HCT116 (cell line): ENCODE measurements at regions not wholly inside any gene's neighbourhood (a gene's known extent, or its start where the extent isn't known, plus 50 kb on each side); places are given as distances from the start of the nearest gene placed in this dataset.

Experiments used
- ATAC-seq: fragments of 200-7000 bp; cut with Tn5 transposase; 2 replicates; pipeline ENCODE4 v1.9.1; 2020; ENCODE audit warnings: mild to moderate bottlenecking, moderate library complexity
- BruUV-seq: library from RNA; stranded (reverse); fragments of 400-500 nt; replicated peaks from 2 replicates; lab custom pipeline; 2021; lab: Mats Ljungman, UMichigan
- CTCF ChIA-PET: fragments of 300-600 bp; sonication (Branson Sonifier 250); formaldehyde crosslinking; loops from one replicate; lab custom pipeline; 2021; ENCODE audit warnings: antibody characterized with exemption; lab: Charles Lee
- POLR2A ChIA-PET: fragments of 300-600, 350-600 bp; sonication (Branson Sonifier 250); formaldehyde crosslinking; loops from one replicate; lab custom pipeline; 2021; ENCODE audit warnings: antibody characterized with exemption; lab: Charles Lee
- RAD21 ChIA-PET, 2 experiments: fragments of 300-600 bp; sonication (Branson Sonifier 250); formaldehyde crosslinking; loops; one replicate each; lab custom pipeline; 2023; ENCODE audit warnings: low total read pairs in 2 of 2; ENCODE audit not compliant: uncharacterized antibody in 2 of 2, unreplicated experiment in 2 of 2, low non-redundant PET in 1 of 2; lab: Charles Lee
- DNase-seq: peaks from one replicate; pipeline ENCODE4 v3.0.0-alpha.2; 2010; ENCODE audit warnings: low read depth, low spot score
- H2AFZ ChIP-seq: fragments of 200-600 bp; shearing (Covaris generic), sonication (generic); 2 replicates; pipeline ENCODE4 v1.6.1; 2017; ENCODE audit warnings: low read depth, mixed run types, mixed read lengths, antibody characterized with exemption, low read length; ENCODE audit not compliant: poor library complexity, severe bottlenecking
- H3K27ac ChIP-seq: 2 replicates; pipeline ENCODE4 v1.5.1; 2012; ENCODE audit warnings: low read depth, low read length
- H3K27me3 ChIP-seq: fragments of 200-600 bp; sonication (generic); 2 replicates; pipeline ENCODE4 v1.6.1; 2016; ENCODE audit warnings: mixed run types, low read length, mixed read lengths; ENCODE audit not compliant: insufficient read depth
- H3K36me3 ChIP-seq, 2 experiments: fragments of 200-500 bp in 1 of 2; fragments of 200-600 bp in 1 of 2; sonication (Bioruptor generic) in 1 of 2; sonication (generic) in 1 of 2; 2 replicates each; pipeline versions ENCODE4 v1.5.1 to v1.6.1; 2014 to 2016; ENCODE audit warnings: low read length in 2 of 2, inconsistent platforms in 1 of 2, mixed read lengths in 1 of 2, mixed run types in 1 of 2; ENCODE audit not compliant: insufficient read depth in 2 of 2, control insufficient read depth in 1 of 2
- H3K4me1 ChIP-seq, 2 experiments: fragments of 200-600 bp in 1 of 2; sonication (generic) in 1 of 2; 2 replicates each; pipeline versions ENCODE4 v1.5.1 to v1.6.1; 2012 to 2017; ENCODE audit warnings: low read length in 2 of 2, inconsistent platforms in 1 of 2, mild to moderate bottlenecking in 1 of 2, mixed read lengths in 1 of 2, mixed run types in 1 of 2, moderate library complexity in 1 of 2; ENCODE audit not compliant: insufficient read depth in 2 of 2, control insufficient read depth in 1 of 2
- H3K4me2 ChIP-seq: fragments of 200-600 bp; sonication (generic); 2 replicates; pipeline ENCODE4 v1.6.1; 2017; ENCODE audit warnings: mixed run types, low read length, mixed read lengths
- H3K4me3 ChIP-seq, 2 experiments: fragments of 200-600 bp in 1 of 2; sonication (generic) in 1 of 2; replicated peaks in 1 of 2; 2 replicates each; pipeline ENCODE4 v1.5.1; 2011 to 2016; ENCODE audit warnings: low read length in 2 of 2, control low read depth in 1 of 2, low read depth in 1 of 2, mild to moderate bottlenecking in 1 of 2, mixed read lengths in 1 of 2, mixed run types in 1 of 2
- H3K79me2 ChIP-seq: fragments of 200-600 bp; sonication (generic); 2 replicates; pipeline ENCODE4 v1.6.1; 2017; ENCODE audit warnings: mild to moderate bottlenecking, mixed run types, low read length, moderate library complexity, mixed read lengths; ENCODE audit not compliant: insufficient read depth
- H3K9ac ChIP-seq: fragments of 200-600 bp; sonication (generic); 2 replicates; pipeline ENCODE4 v1.6.1; 2016; ENCODE audit warnings: low read length, mixed read lengths
- H3K9me2 ChIP-seq: fragments of 200-600 bp; sonication (generic), shearing (Covaris generic); 2 replicates; pipeline ENCODE4 v1.6.1; 2017; ENCODE audit warnings: mixed run types, mild to moderate bottlenecking, moderate library complexity; ENCODE audit not compliant: insufficient read depth
- H3K9me3 ChIP-seq, 2 experiments: fragments of 200-500 bp in 1 of 2; fragments of 200-600 bp in 1 of 2; sonication (Bioruptor generic) in 1 of 2; sonication (generic) in 1 of 2; 2 replicates each; pipeline ENCODE4 v1.6.1; 2014 to 2017; ENCODE audit warnings: low read length in 2 of 2, mixed read lengths in 2 of 2, inconsistent platforms in 1 of 2, low read depth in 1 of 2, mild to moderate bottlenecking in 1 of 2, mixed run types in 1 of 2, moderate library complexity in 1 of 2; ENCODE audit not compliant: control insufficient read depth in 1 of 2, insufficient read depth in 1 of 2
- H4K20me1 ChIP-seq: fragments of 200-600 bp; sonication (generic), shearing (Covaris generic); 2 replicates; pipeline ENCODE4 v1.6.1; 2017; ENCODE audit warnings: mixed run types, mild to moderate bottlenecking, moderate library complexity; ENCODE audit not compliant: insufficient read depth
- CBX3 ChIP-seq: IDR thresholded peaks from 2 replicates; pipeline ENCODE4 v1.6.1; 2012; ENCODE audit warnings: low read depth
- EZH2 ChIP-seq: fragments of 200-600 bp; sonication (generic); IDR thresholded peaks from 2 replicates; pipeline ENCODE4 v1.6.1; 2017; ENCODE audit warnings: antibody characterized with exemption, mixed run types
- EZH2phosphoT487 ChIP-seq: fragments of 200-600 bp; IDR thresholded peaks from 2 replicates; pipeline ENCODE4 v1.6.1; 2018; ENCODE audit warnings: antibody characterized with exemption, borderline replicate concordance
- RAD21 ChIP-seq: IDR thresholded peaks from 2 replicates; pipeline ENCODE4 v1.6.1; 2012; ENCODE audit warnings: low read depth, mild to moderate bottlenecking
- ZNF274 ChIP-seq: fragments of 200-500 bp; sonication (Bioruptor generic); IDR thresholded peaks from 2 replicates; pipeline ENCODE4 v1.6.1; 2014; ENCODE audit warnings: mild to moderate bottlenecking, low read depth, low read length, inconsistent platforms
- intact Hi-C: fragments of 100-400 bp; cut with micrococcal nuclease; formaldehyde crosslinking; loops from 2 replicates; pipeline ENCODE4 v1.10.0; 2022
- TF ChIP-seq, protein P1 (sequence below), 3 experiments: fragments of 200-600 bp in 1 of 3; sonication (generic) in 1 of 3; IDR thresholded peaks in 2 of 3; conservative IDR thresholded peaks in 1 of 3; 2 replicates each; pipeline ENCODE4 v1.5.1; 2012 to 2017; ENCODE audit warnings: low read depth in 2 of 3, low read length in 2 of 3, antibody characterized with exemption in 1 of 3, borderline replicate concordance in 1 of 3, control low read depth in 1 of 3, mild to moderate bottlenecking in 1 of 3, mixed read lengths in 1 of 3, mixed run types in 1 of 3, moderate library complexity in 1 of 3; ENCODE audit not compliant: insufficient read depth in 1 of 3
- TF ChIP-seq, protein P2 (sequence below): IDR thresholded peaks from 2 replicates; pipeline ENCODE4 v1.6.1; 2012; ENCODE audit warnings: low read depth

DNA sequence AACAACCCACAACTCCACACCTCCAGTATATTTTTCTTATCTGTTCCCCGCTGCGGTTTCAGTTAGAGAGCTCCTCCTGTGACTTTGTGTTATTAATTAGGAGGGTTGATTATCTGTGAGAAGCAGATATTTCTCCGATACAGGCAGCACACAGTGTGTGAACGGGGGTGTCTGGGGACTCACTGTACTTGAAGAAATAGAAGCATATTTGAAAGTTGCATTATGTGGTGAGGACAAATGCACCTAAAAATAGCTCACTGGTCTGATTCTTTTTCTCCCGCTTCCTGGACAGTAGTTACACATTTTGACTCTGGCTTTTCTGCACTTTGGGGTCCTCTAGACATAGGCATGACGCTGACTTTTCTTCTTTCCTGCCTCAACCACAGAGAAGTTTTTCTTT is 277.7 kb downstream of the VRK1 start:
- Histone ChIP-seq H2AFZ (no peak overlapping the region), H3K9me2 (no peaks in the 10 kb centered on the region), H3K4me2 (no peak overlapping the region), H3K4me3 (no peak overlapping the region), H3K27me3 (no peaks in the 10 kb centered on the region), H4K20me1 (no peaks in the 10 kb centered on the region), H3K27ac (no peak overlapping the region), H3K9ac (no peak overlapping the region), H3K79me2 (no peaks in the 10 kb centered on the region), H3K4me1 (peaks cover 14 to 25% of the 10 kb centered on the region in 2 experiments), H3K9me3 (no peaks in the 10 kb centered on the region), H3K36me3 (no peaks in the 10 kb centered on the region)
- no TSS peak for BruUV-seq
- TF ChIP-seq EZH2: no peak
- TF ChIP-seq ZNF274: no peak
- TF ChIP-seq, protein P1, sequence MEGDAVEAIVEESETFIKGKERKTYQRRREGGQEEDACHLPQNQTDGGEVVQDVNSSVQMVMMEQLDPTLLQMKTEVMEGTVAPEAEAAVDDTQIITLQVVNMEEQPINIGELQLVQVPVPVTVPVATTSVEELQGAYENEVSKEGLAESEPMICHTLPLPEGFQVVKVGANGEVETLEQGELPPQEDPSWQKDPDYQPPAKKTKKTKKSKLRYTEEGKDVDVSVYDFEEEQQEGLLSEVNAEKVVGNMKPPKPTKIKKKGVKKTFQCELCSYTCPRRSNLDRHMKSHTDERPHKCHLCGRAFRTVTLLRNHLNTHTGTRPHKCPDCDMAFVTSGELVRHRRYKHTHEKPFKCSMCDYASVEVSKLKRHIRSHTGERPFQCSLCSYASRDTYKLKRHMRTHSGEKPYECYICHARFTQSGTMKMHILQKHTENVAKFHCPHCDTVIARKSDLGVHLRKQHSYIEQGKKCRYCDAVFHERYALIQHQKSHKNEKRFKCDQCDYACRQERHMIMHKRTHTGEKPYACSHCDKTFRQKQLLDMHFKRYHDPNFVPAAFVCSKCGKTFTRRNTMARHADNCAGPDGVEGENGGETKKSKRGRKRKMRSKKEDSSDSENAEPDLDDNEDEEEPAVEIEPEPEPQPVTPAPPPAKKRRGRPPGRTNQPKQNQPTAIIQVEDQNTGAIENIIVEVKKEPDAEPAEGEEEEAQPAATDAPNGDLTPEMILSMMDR (IDR thresholded peaks at IDR 0.05 in 2 of 3, conservative IDR thresholded peaks at IDR 0.05 in 1 of 3; ENCODE audit: borderline replicate concordance in 1 of 3, insufficient read depth in 1 of 3, low read depth in 2 of 3, low read length in 2 of 3): no peak
- no peak for TF ChIP-seq RAD21
- no peak for TF ChIP-seq CBX3
- TF ChIP-seq, protein P2, sequence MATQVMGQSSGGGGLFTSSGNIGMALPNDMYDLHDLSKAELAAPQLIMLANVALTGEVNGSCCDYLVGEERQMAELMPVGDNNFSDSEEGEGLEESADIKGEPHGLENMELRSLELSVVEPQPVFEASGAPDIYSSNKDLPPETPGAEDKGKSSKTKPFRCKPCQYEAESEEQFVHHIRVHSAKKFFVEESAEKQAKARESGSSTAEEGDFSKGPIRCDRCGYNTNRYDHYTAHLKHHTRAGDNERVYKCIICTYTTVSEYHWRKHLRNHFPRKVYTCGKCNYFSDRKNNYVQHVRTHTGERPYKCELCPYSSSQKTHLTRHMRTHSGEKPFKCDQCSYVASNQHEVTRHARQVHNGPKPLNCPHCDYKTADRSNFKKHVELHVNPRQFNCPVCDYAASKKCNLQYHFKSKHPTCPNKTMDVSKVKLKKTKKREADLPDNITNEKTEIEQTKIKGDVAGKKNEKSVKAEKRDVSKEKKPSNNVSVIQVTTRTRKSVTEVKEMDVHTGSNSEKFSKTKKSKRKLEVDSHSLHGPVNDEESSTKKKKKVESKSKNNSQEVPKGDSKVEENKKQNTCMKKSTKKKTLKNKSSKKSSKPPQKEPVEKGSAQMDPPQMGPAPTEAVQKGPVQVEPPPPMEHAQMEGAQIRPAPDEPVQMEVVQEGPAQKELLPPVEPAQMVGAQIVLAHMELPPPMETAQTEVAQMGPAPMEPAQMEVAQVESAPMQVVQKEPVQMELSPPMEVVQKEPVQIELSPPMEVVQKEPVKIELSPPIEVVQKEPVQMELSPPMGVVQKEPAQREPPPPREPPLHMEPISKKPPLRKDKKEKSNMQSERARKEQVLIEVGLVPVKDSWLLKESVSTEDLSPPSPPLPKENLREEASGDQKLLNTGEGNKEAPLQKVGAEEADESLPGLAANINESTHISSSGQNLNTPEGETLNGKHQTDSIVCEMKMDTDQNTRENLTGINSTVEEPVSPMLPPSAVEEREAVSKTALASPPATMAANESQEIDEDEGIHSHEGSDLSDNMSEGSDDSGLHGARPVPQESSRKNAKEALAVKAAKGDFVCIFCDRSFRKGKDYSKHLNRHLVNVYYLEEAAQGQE: no peak
- no peak for TF ChIP-seq EZH2phosphoT487
- RAD21 ChIA-PET: no interaction called here
- intact Hi-C loops: no loop called here
- POLR2A ChIA-PET: no interaction called here
- CTCF ChIA-PET: no interaction called here
- DNase-seq (no peak), ATAC-seq (no peak)
